ENCODE measurements at regions not wholly inside any gene's neighbourhood (a gene's known extent, or its start where the extent isn't known, plus 50 kb on each side); places are given as distances from the start of the nearest gene placed in this dataset.

DNA sequence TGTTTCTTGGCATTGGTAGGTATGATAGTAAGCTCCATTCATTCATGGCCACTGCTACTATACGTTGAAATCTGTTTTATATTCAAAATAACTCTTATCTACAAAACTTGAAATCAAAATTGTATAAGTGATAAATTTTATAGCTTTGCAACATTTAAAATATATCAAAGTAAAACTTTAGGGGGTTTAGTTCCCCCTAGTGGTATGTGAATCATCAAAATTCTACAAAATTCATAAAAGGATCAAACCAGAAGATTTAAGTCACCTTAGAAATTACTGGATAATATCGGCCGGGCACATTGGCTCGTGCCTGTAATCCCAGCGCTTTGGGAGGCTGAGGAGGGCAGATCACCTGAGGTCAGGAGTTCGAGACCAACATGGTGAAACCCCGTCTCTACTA is 243.0 kb upstream of the CDH18 start:
- ATAC-seq: no peak
- TF ChIP-seq ISL1 (CRISPR knock-in tag; IDR thresholded peaks at IDR 0.05): no peak
- no peak for TF ChIP-seq GLIS3 (CRISPR knock-in tag; IDR thresholded peaks at IDR 0.05)
- no peak for TF ChIP-seq ZNF70 (CRISPR knock-in tag; IDR thresholded peaks at IDR 0.05)
- TF ChIP-seq ZC3H10 (CRISPR knock-in tag; IDR thresholded peaks at IDR 0.05): no peak

DNA sequence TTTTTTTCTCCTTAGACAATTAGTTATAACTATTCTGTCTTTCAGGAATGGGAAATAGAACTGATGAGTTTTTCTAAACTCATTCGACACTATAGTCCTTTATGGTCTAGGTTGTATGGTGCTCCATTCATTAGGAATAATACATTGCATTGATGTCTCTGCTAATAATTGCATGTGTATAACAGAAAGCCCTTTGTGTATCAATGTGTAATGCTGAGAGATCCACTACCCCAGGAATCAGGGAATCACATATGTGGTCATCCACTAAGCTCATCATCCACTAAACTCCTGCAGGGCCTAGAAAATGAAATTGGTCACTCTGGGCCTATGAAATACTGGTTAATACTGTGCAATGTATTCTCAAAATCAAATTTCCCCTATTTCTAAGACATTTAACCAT is 242.0 kb upstream of the CDH18 start:
- ATAC-seq: no peak
- TF ChIP-seq ZNF70 (CRISPR knock-in tag; IDR thresholded peaks at IDR 0.05) (no peak), ESRRG (CRISPR knock-in tag; IDR thresholded peaks at IDR 0.05) (no peak), SNAI2 (CRISPR knock-in tag; IDR thresholded peaks at IDR 0.05) (no peak)

DNA sequence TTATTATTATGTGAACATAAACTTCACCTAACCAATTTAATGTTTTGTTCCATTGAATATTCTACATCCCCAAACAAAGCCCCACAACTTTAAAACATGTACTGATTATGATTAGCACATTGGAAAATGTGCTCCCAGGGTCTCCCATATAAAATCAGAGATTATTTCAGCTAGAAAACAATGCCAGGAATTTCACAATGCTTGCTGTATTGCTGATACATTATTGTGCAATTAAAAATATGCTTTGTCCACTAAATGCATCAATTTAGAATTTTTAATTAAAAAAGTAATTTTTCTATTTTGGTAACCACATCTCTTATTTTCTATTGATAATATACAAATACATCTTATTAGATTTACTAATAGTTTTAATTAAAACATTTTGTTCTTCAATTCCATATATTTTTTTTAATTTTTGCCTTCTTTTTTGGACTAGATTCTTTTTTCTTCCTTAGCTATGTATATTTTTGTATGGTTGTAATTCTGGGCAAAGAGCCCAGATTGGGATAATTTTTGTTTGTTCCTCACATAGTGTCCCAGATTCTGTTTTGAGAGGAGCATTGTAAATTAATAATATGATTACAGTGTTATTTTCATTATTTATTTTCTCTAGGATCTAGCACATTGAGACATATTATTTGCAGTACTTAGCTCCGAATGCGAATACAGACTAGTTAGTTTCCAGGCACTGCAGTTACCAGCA is 241.5 kb upstream of the CDH18 start:
- no peak for ATAC-seq
- TF ChIP-seq RARB (CRISPR knock-in tag; IDR thresholded peaks at IDR 0.05): no peak
- TF ChIP-seq, protein P1, sequence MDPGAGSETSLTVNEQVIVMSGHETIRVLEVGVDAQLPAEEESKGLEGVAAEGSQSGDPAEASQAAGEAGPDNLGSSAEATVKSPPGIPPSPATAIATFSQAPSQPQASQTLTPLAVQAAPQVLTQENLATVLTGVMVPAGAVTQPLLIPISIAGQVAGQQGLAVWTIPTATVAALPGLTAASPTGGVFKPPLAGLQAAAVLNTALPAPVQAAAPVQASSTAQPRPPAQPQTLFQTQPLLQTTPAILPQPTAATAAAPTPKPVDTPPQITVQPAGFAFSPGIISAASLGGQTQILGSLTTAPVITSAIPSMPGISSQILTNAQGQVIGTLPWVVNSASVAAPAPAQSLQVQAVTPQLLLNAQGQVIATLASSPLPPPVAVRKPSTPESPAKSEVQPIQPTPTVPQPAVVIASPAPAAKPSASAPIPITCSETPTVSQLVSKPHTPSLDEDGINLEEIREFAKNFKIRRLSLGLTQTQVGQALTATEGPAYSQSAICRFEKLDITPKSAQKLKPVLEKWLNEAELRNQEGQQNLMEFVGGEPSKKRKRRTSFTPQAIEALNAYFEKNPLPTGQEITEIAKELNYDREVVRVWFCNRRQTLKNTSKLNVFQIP (CRISPR knock-in tag; IDR thresholded peaks at IDR 0.05; ENCODE audit: borderline replicate concordance, low read depth): no peak
- TF ChIP-seq ZNF8 (CRISPR knock-in tag; IDR thresholded peaks at IDR 0.05): no peak
- no peak for TF ChIP-seq SNAI2 (CRISPR knock-in tag; IDR thresholded peaks at IDR 0.05)
- TF ChIP-seq PPARA (CRISPR knock-in tag; IDR thresholded peaks at IDR 0.05; ENCODE audit: borderline replicate concordance): no peak
- no peak for TF ChIP-seq ZFP3 (CRISPR knock-in tag; IDR thresholded peaks at IDR 0.05)
- TF ChIP-seq TOX (CRISPR knock-in tag; IDR thresholded peaks at IDR 0.05; ENCODE audit: borderline replicate concordance): no peak
- TF ChIP-seq, protein P2, sequence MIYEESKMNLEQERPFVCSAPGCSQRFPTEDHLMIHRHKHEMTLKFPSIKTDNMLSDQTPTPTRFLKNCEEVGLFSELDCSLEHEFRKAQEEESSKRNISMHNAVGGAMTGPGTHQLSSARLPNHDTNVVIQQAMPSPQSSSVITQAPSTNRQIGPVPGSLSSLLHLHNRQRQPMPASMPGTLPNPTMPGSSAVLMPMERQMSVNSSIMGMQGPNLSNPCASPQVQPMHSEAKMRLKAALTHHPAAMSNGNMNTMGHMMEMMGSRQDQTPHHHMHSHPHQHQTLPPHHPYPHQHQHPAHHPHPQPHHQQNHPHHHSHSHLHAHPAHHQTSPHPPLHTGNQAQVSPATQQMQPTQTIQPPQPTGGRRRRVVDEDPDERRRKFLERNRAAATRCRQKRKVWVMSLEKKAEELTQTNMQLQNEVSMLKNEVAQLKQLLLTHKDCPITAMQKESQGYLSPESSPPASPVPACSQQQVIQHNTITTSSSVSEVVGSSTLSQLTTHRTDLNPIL (CRISPR knock-in tag; IDR thresholded peaks at IDR 0.05; ENCODE audit: low read depth): no peak
- TF ChIP-seq ZC3H10 (CRISPR knock-in tag; IDR thresholded peaks at IDR 0.05): no peak
- no peak for TF ChIP-seq BACH2 (CRISPR knock-in tag; IDR thresholded peaks at IDR 0.05; ENCODE audit: borderline replicate concordance)
- TF ChIP-seq TCF4 (CRISPR knock-in tag; IDR thresholded peaks at IDR 0.05; ENCODE audit: borderline replicate concordance): no peak
- TF ChIP-seq, protein P3, sequence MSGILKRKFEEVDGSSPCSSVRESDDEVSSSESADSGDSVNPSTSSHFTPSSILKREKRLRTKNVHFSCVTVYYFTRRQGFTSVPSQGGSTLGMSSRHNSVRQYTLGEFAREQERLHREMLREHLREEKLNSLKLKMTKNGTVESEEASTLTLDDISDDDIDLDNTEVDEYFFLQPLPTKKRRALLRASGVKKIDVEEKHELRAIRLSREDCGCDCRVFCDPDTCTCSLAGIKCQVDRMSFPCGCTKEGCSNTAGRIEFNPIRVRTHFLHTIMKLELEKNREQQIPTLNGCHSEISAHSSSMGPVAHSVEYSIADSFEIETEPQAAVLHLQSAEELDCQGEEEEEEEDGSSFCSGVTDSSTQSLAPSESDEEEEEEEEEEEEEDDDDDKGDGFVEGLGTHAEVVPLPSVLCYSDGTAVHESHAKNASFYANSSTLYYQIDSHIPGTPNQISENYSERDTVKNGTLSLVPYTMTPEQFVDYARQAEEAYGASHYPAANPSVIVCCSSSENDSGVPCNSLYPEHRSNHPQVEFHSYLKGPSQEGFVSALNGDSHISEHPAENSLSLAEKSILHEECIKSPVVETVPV (CRISPR knock-in tag; IDR thresholded peaks at IDR 0.05): no peak
- TF ChIP-seq, protein P4, sequence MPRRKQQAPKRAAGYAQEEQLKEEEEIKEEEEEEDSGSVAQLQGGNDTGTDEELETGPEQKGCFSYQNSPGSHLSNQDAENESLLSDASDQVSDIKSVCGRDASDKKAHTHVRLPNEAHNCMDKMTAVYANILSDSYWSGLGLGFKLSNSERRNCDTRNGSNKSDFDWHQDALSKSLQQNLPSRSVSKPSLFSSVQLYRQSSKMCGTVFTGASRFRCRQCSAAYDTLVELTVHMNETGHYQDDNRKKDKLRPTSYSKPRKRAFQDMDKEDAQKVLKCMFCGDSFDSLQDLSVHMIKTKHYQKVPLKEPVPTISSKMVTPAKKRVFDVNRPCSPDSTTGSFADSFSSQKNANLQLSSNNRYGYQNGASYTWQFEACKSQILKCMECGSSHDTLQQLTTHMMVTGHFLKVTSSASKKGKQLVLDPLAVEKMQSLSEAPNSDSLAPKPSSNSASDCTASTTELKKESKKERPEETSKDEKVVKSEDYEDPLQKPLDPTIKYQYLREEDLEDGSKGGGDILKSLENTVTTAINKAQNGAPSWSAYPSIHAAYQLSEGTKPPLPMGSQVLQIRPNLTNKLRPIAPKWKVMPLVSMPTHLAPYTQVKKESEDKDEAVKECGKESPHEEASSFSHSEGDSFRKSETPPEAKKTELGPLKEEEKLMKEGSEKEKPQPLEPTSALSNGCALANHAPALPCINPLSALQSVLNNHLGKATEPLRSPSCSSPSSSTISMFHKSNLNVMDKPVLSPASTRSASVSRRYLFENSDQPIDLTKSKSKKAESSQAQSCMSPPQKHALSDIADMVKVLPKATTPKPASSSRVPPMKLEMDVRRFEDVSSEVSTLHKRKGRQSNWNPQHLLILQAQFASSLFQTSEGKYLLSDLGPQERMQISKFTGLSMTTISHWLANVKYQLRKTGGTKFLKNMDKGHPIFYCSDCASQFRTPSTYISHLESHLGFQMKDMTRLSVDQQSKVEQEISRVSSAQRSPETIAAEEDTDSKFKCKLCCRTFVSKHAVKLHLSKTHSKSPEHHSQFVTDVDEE (CRISPR knock-in tag; IDR thresholded peaks at IDR 0.05): no peak
- TF ChIP-seq, protein P5, sequence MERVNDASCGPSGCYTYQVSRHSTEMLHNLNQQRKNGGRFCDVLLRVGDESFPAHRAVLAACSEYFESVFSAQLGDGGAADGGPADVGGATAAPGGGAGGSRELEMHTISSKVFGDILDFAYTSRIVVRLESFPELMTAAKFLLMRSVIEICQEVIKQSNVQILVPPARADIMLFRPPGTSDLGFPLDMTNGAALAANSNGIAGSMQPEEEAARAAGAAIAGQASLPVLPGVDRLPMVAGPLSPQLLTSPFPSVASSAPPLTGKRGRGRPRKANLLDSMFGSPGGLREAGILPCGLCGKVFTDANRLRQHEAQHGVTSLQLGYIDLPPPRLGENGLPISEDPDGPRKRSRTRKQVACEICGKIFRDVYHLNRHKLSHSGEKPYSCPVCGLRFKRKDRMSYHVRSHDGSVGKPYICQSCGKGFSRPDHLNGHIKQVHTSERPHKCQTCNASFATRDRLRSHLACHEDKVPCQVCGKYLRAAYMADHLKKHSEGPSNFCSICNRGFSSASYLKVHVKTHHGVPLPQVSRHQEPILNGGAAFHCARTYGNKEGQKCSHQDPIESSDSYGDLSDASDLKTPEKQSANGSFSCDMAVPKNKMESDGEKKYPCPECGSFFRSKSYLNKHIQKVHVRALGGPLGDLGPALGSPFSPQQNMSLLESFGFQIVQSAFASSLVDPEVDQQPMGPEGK (CRISPR knock-in tag; IDR thresholded peaks at IDR 0.05; ENCODE audit: borderline replicate concordance): no peak
- no peak for TF ChIP-seq OSR1 (CRISPR knock-in tag; IDR thresholded peaks at IDR 0.05)
- TF ChIP-seq ARNTL (CRISPR knock-in tag; IDR thresholded peaks at IDR 0.05; ENCODE audit: borderline replicate concordance, low read depth): no peak
- TF ChIP-seq CSDC2 (CRISPR knock-in tag; IDR thresholded peaks at IDR 0.05): no peak
- no peak for TF ChIP-seq ZFP30 (CRISPR knock-in tag; IDR thresholded peaks at IDR 0.05)

All from SK-N-SH treated with all-trans-retinoic acid at 6 μM for 48 hours (cell line).